ENCODE measurements at regions not wholly inside any gene's neighbourhood (a gene's known extent, or its start where the extent isn't known, plus 50 kb on each side); places are given as distances from the start of the nearest gene placed in this dataset.

DNA sequence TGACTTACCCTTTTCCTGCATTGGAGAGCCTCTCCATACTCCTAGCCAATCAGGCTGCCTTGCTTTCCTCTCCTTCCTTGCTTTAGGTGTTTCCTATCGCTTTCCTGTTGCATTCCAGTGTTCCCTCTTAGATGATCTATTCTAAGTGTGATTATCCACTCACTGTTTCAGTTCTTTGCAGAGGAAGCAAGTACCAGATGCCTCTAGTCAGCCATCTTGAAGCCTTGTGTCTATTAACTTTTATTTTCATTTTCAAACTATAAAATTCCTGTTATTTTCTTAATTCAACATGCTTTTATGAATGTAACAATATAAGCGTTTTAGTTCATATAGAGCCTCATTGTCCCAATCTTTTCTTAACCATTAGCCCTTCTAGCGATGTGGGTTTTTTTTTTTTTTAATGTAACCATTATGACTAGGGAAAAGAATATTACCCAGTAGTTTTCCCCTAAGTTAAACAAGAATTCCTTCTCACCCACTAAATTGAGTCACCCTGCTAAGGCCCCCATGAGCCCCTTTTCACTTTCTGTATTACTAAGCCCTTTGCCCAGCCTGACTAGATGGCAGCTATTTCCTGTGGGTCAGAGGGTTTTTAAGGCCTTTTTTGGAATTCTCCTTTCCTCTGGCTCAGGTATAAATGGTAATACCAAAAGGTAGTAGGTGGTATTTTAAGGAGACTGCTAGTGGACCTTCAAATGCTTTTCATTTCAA is 229.4 kb upstream of the CTNNB1 start:
- no peaks in the 10 kb centered on the region for H3K36me3 ChIP-seq (ENCODE audit: insufficient read depth)
- no peak overlapping the region for H3K4me3 ChIP-seq (IDR thresholded peaks at IDR 0.05; ENCODE audit: insufficient read depth, low read depth, low read length)
- H3K79me2 ChIP-seq (ENCODE audit: insufficient read depth, low read depth), result no peaks in the 10 kb centered on the region
- no peaks in the 10 kb centered on the region for H4K20me1 ChIP-seq (ENCODE audit: insufficient read depth)
- H3K4me1 ChIP-seq (ENCODE audit: low read depth, poor library complexity, severe bottlenecking), result peaks cover 70% of the 10 kb centered on the region
- peak overlapping the region; percentile 11; the same call in 1 of the 2 replicates for H3K9ac ChIP-seq
- peak overlapping the region; percentile 43 for H3K4me2 ChIP-seq
- peak overlapping the region; percentile 97 for H3K27ac ChIP-seq
- no peaks in the 10 kb centered on the region for H3K27me3 ChIP-seq (ENCODE audit: insufficient read depth, low read depth)
- peak overlapping the region; percentile 22; the same call in 1 of the 2 replicates for H2AFZ ChIP-seq (ENCODE audit: low read depth)
- TF ChIP-seq, protein P1, sequence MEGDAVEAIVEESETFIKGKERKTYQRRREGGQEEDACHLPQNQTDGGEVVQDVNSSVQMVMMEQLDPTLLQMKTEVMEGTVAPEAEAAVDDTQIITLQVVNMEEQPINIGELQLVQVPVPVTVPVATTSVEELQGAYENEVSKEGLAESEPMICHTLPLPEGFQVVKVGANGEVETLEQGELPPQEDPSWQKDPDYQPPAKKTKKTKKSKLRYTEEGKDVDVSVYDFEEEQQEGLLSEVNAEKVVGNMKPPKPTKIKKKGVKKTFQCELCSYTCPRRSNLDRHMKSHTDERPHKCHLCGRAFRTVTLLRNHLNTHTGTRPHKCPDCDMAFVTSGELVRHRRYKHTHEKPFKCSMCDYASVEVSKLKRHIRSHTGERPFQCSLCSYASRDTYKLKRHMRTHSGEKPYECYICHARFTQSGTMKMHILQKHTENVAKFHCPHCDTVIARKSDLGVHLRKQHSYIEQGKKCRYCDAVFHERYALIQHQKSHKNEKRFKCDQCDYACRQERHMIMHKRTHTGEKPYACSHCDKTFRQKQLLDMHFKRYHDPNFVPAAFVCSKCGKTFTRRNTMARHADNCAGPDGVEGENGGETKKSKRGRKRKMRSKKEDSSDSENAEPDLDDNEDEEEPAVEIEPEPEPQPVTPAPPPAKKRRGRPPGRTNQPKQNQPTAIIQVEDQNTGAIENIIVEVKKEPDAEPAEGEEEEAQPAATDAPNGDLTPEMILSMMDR (conservative IDR thresholded peaks at IDR 0.05; ENCODE audit: low read depth, low read length), result no peak

DNA sequence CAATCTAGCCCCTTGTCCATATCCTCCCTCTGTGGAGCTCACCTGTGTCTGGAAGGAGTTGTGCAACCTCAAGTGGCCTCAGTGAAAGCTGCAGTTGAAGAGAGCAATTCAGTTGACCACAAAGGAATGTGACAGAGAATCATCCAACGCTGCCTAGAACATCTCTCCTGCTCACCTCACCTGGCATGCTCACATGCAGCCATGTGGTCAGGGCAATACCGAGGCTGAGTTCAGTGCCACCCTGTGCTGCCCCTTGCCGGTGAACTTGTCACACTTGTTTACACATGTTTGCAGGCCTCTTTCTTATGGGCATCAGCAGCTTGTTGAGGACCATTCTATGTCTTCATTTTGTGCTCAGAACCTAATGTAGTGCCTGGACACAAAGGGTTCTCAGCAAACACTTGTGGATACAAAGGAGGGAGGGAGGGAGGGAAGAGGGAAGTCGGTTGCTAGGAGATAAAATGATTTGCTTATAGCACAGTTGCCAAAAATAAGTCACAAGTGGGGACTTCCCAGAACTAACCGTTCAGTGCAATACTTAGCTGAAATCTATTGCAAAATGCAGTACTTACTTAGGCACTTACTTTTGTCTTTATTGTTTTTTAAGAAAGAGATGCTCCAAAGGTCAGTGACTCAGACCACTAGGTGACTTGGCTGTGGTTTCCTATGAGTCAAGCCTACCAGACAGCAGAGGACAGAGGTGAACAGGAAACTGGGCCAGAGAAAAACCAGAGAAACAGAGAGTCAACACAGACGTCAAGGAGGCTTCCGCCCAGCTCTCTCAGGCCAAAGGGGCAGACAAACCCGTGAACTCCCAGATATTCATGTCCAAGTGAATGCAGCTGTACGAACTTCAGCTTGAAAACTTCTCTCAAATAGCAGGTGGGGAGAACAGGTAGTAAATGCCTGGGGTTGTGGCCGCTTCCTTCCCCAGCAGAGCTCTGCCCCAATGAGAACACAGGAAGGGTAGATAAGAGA is 227.8 kb upstream of the CTNNB1 start:
- Histone ChIP-seq H3K4me3 (IDR thresholded peaks at IDR 0.05; ENCODE audit: insufficient read depth, low read depth, low read length) (no peak overlapping the region), H3K9ac (peak overlapping the region; percentile 67)

GRCh38 chr3:40972350-40972749 is 227.0 kb upstream of the CTNNB1 start:
- no peaks in the 10 kb centered on the region for H3K79me2 ChIP-seq (ENCODE audit: insufficient read depth, low read depth)
- H3K36me3 ChIP-seq (ENCODE audit: insufficient read depth), result no peaks in the 10 kb centered on the region
- no peak overlapping the region for H3K4me3 ChIP-seq (IDR thresholded peaks at IDR 0.05; ENCODE audit: insufficient read depth, low read depth, low read length)
- peak overlapping the region; percentile 97 for H3K27ac ChIP-seq
- no peaks in the 10 kb centered on the region for H4K20me1 ChIP-seq (ENCODE audit: insufficient read depth)
- TF ChIP-seq, protein P1 (conservative IDR thresholded peaks at IDR 0.05; ENCODE audit: low read depth, low read length), result no peak
- H3K4me1 ChIP-seq (ENCODE audit: low read depth, poor library complexity, severe bottlenecking), result peaks cover 63% of the 10 kb centered on the region
- H3K9ac ChIP-seq, result peak overlapping the region; percentile 67
- H2AFZ ChIP-seq (ENCODE audit: low read depth), result peak overlapping the region; percentile 56; the same call in 1 of the 2 replicates
- H3K4me2 ChIP-seq, result peak overlapping the region; percentile 52
- no peaks in the 10 kb centered on the region for H3K27me3 ChIP-seq (ENCODE audit: insufficient read depth, low read depth)

More for the DNA sequence above, 227.8 kb upstream of the CTNNB1 start:
- no peaks in the 10 kb centered on the region for H4K20me1 ChIP-seq (ENCODE audit: insufficient read depth)
- H2AFZ ChIP-seq (ENCODE audit: low read depth), result peak overlapping the region; percentile 56
- no peaks in the 10 kb centered on the region for H3K36me3 ChIP-seq (ENCODE audit: insufficient read depth)
- H3K27ac ChIP-seq, result peak overlapping the region; percentile 97
- H3K27me3 ChIP-seq (ENCODE audit: insufficient read depth, low read depth), result no peaks in the 10 kb centered on the region
- peaks cover 70% of the 10 kb centered on the region for H3K4me1 ChIP-seq (ENCODE audit: low read depth, poor library complexity, severe bottlenecking)
- peak overlapping the region; percentile 52 for H3K4me2 ChIP-seq
- TF ChIP-seq, protein P1 (conservative IDR thresholded peaks at IDR 0.05; ENCODE audit: low read depth, low read length), result no peak
- no peaks in the 10 kb centered on the region for H3K79me2 ChIP-seq (ENCODE audit: insufficient read depth, low read depth)

DNA sequence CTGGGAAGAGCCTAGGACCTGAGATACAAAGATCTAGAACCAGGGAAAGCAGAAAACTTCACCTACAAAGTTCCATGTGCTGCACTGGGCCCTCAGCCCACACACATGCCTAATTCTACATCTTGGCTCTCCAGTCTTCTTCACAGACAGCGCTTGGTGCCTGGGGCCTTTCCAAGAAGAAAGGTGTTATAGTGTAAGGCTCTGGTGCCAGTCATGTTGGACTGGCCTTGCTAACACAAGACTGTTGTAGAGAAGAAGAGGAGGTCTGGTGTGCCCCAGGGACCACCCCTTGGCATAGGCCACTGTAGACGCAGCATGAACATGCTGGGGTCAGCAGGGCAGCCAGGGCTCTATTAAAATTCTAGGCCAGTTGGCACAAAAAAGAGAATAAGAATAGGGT is 226.2 kb upstream of the CTNNB1 start:
- H2AFZ ChIP-seq (ENCODE audit: low read depth), result no peak overlapping the region
- TF ChIP-seq, protein P1 (conservative IDR thresholded peaks at IDR 0.05; ENCODE audit: low read depth, low read length), result no peak
- peak overlapping the region; percentile 97; the same call in 1 of the 2 replicates for H3K27ac ChIP-seq
- no peak overlapping the region for H3K4me3 ChIP-seq (IDR thresholded peaks at IDR 0.05; ENCODE audit: insufficient read depth, low read depth, low read length)
- H3K36me3 ChIP-seq (ENCODE audit: insufficient read depth), result no peaks in the 10 kb centered on the region
- no peaks in the 10 kb centered on the region for H4K20me1 ChIP-seq (ENCODE audit: insufficient read depth)
- peaks cover 56% of the 10 kb centered on the region for H3K4me1 ChIP-seq (ENCODE audit: low read depth, poor library complexity, severe bottlenecking)
- H3K27me3 ChIP-seq (ENCODE audit: insufficient read depth, low read depth), result no peaks in the 10 kb centered on the region
- H3K4me2 ChIP-seq, result peak overlapping the region; percentile 52; the same call in 1 of the 2 replicates
- no peaks in the 10 kb centered on the region for H3K79me2 ChIP-seq (ENCODE audit: insufficient read depth, low read depth)
- H3K9ac ChIP-seq, result no peak overlapping the region

Data from KMS-11 (cell line).